GM23248 (cell line): ENCODE measurements at regions not wholly inside any gene's neighbourhood (a gene's known extent, or its start where the extent isn't known, plus 50 kb on each side); places are given as distances from the start of the nearest gene placed in this dataset.
A peak's percentile ranks its signal among the peaks of the same experiment; 100 is the strongest.

Experiments used
- DNase-seq: peaks from one replicate; pipeline ENCODE4 v3.0.0-alpha.2; 2015
- H2AFZ ChIP-seq: fragments of 200-600 bp; sonication (generic); 2 replicates; pipeline ENCODE4 v1.6.1; 2016; ENCODE audit warnings: antibody characterized with exemption
- H3F3A ChIP-seq: fragments of 200-600 bp; sonication (generic); 2 replicates; pipeline ENCODE4 v1.6.1; 2016; ENCODE audit warnings: mild to moderate bottlenecking, antibody characterized with exemption, mixed run types; ENCODE audit not compliant: insufficient read depth
- H3K27ac ChIP-seq: fragments of 200-600 bp; sonication (generic); 2 replicates; pipeline ENCODE4 v1.5.1; 2016; ENCODE audit warnings: mild to moderate bottlenecking
- H3K27me3 ChIP-seq: fragments of 200-600 bp; sonication (generic); replicated peaks from 2 replicates; pipeline ENCODE4 v1.6.1; 2016; ENCODE audit warnings: mild to moderate bottlenecking; ENCODE audit not compliant: insufficient read depth
- H3K36me3 ChIP-seq: fragments of 200-600 bp; sonication (generic); 2 replicates; pipeline ENCODE4 v1.6.1; 2016; ENCODE audit warnings: low read depth, mild to moderate bottlenecking
- H3K4me1 ChIP-seq: fragments of 200-600 bp; sonication (generic); 2 replicates; pipeline ENCODE4 v1.6.1; 2016; ENCODE audit warnings: mild to moderate bottlenecking; ENCODE audit not compliant: insufficient read depth
- H3K4me2 ChIP-seq: fragments of 200-600 bp; sonication (generic); one replicate; pipeline ENCODE4 v1.6.1; 2016; ENCODE audit warnings: mild to moderate bottlenecking; ENCODE audit not compliant: unreplicated experiment
- H3K4me3 ChIP-seq: fragments of 200-600 bp; sonication (generic); 2 replicates; pipeline ENCODE4 v1.5.1; 2016; ENCODE audit warnings: mild to moderate bottlenecking
- H3K79me2 ChIP-seq: fragments of 200-600 bp; sonication (generic); 2 replicates; pipeline ENCODE4 v1.6.1; 2016; ENCODE audit warnings: mild to moderate bottlenecking; ENCODE audit not compliant: insufficient read depth
- H3K9ac ChIP-seq: fragments of 200-600 bp; sonication (generic); 2 replicates; pipeline ENCODE4 v1.6.1; 2016; ENCODE audit warnings: mild to moderate bottlenecking
- H3K9me2 ChIP-seq: fragments of 200-600 bp; sonication (generic); 2 replicates; pipeline ENCODE4 v1.6.1; 2016; ENCODE audit warnings: mixed run types, mild to moderate bottlenecking, moderate library complexity; ENCODE audit not compliant: insufficient read depth
- H3K9me3 ChIP-seq: fragments of 200-600 bp; sonication (generic); one replicate; pipeline ENCODE4 v1.6.1; 2017; ENCODE audit warnings: low read depth
- H4K20me1 ChIP-seq: fragments of 200-600 bp; sonication (generic); 2 replicates; pipeline ENCODE4 v1.6.0; 2016; ENCODE audit not compliant: insufficient read depth
- EZH2 ChIP-seq: fragments of 200-600 bp; sonication (generic); IDR thresholded peaks from 2 replicates; pipeline ENCODE4 v1.6.1; 2018; ENCODE audit warnings: antibody characterized with exemption, mild to moderate bottlenecking; ENCODE audit not compliant: insufficient read depth, poor library complexity, severe bottlenecking
- EZH2phosphoT487 ChIP-seq: fragments of 200-600 bp; sonication (generic); IDR thresholded peaks from 2 replicates; pipeline ENCODE4 v1.6.1; 2018; ENCODE audit warnings: antibody characterized with exemption, moderate library complexity, mild to moderate bottlenecking, low read depth; ENCODE audit not compliant: insufficient read depth
- WGBS, 2 experiments: methylation state at CpG; one replicate each; pipeline ENCODE4 v1.1.6; 2015 to 2017; ENCODE audit warnings: low lambda C conversion rate in 2 of 2, low coverage in 1 of 2; ENCODE audit errors: missing lambda C conversion rate in 2 of 2; 5-methylcytosine and 5-hydroxymethylcytosine counted together
- in situ Hi-C: fragments of 300-500 bp; cut with MboI; formaldehyde crosslinking; loops from 2 replicates; pipeline ENCODE4 v1.15.0; 2020

- TF ChIP-seq EZH2phosphoT487 (no peak), EZH2 (no peak)
- Histone ChIP-seq H3K4me3 (no peak overlapping the region), H3K4me2 (no peak overlapping the region), H3K79me2 (no peaks in the 10 kb centered on the region), H3K9ac (no peak overlapping the region), H3F3A (no peaks in the 10 kb centered on the region), H3K4me1 (no peaks in the 10 kb centered on the region), H3K27me3 (peaks cover 16% of the 10 kb centered on the region), H3K36me3 (no peaks in the 10 kb centered on the region), H2AFZ (no peak overlapping the region), H3K9me2 (no peaks in the 10 kb centered on the region), H3K9me3 (no peaks in the 10 kb centered on the region), H4K20me1 (no peaks in the 10 kb centered on the region), H3K27ac (no peak overlapping the region)
- WGBS, 2 experiments: 79 to 86% methylated on average over 24 to 31 of the region's 32 CpGs
- DNase-seq: no peak
- in situ Hi-C loops: loop anchor here (25.0 kb wide), 2 partner anchors 330 to 1105 kb away; no protein-coding TSS in a partner anchor
Observed at GRCh38 chr9:81506941-81507864, 182.1 kb downstream of the TLE1 start.

- Histone ChIP-seq H3K9ac (no peak overlapping the region), H3K36me3 (no peaks in the 10 kb centered on the region), H3K4me3 (no peak overlapping the region), H3K27me3 (peaks cover 26% of the 10 kb centered on the region; the same call in 1 of the 2 replicates), H3K4me1 (peaks cover 13% of the 10 kb centered on the region), H3K9me2 (no peaks in the 10 kb centered on the region), H3F3A (peaks cover 10% of the 10 kb centered on the region; the same call in 1 of the 2 replicates), H3K4me2 (peak overlapping the region; percentile 60), H3K27ac (no peak overlapping the region), H3K9me3 (no peaks in the 10 kb centered on the region), H3K79me2 (no peaks in the 10 kb centered on the region), H2AFZ (no peak overlapping the region), H4K20me1 (no peaks in the 10 kb centered on the region)
- no peak for DNase-seq
- in situ Hi-C loops: no loop called here
- TF ChIP-seq EZH2phosphoT487 (no peak), EZH2 (no peak)
- WGBS, 2 experiments: 14 to 25% methylated on average over 2 of the region's 2 CpGs
Observed at GRCh38 chr9:81499594-81499993, 189.8 kb downstream of the TLE1 start.

- Histone ChIP-seq H3K4me1 (peaks cover 13% of the 10 kb centered on the region), H3K27me3 (peaks cover 32% of the 10 kb centered on the region; the same call in 1 of the 2 replicates), H3K9me2 (no peaks in the 10 kb centered on the region), H3K4me2 (peak overlapping the region; percentile 60), H3K9me3 (no peaks in the 10 kb centered on the region), H3K4me3 (peak overlapping the region; percentile 1; the same call in 1 of the 2 replicates), H3K9ac (no peak overlapping the region), H2AFZ (no peak overlapping the region), H3K27ac (no peak overlapping the region), H3F3A (peaks cover 10% of the 10 kb centered on the region; the same call in 1 of the 2 replicates), H4K20me1 (no peaks in the 10 kb centered on the region), H3K79me2 (no peaks in the 10 kb centered on the region), H3K36me3 (no peaks in the 10 kb centered on the region)
- TF ChIP-seq EZH2 (no peak), EZH2phosphoT487 (no peak)
- 2 to 4% methylated on average over 6 of the region's 6 CpGs for WGBS, 2 experiments
- DNase-seq: peak; percentile 68
- in situ Hi-C loops: no loop called here
Observed at GRCh38 chr9:81499021-81499454, 190.3 kb downstream of the TLE1 start.

- H3F3A ChIP-seq: peaks cover 14% of the 10 kb centered on the region
- H4K20me1 ChIP-seq: no peaks in the 10 kb centered on the region
- H3K79me2 ChIP-seq: no peaks in the 10 kb centered on the region
- peaks cover 15% of the 10 kb centered on the region for H3K4me1 ChIP-seq
- H3K27ac ChIP-seq: no peak overlapping the region
- H3K9me2 ChIP-seq: no peaks in the 10 kb centered on the region
- H3K4me3 ChIP-seq: peak overlapping the region; percentile 1; the same call in 1 of the 2 replicates
- H3K9me3 ChIP-seq: no peaks in the 10 kb centered on the region
- H3K36me3 ChIP-seq: no peaks in the 10 kb centered on the region
- 74 to 80% methylated on average over 5 of the region's 5 CpGs for WGBS, 2 experiments
- H3K27me3 ChIP-seq: peaks cover 36% of the 10 kb centered on the region; the same call in 1 of the 2 replicates
- H2AFZ ChIP-seq: no peak overlapping the region
- in situ Hi-C loops: no loop called here
- no peak for TF ChIP-seq EZH2phosphoT487
- no peak for TF ChIP-seq EZH2
- H3K4me2 ChIP-seq: peak overlapping the region; percentile 60
- DNase-seq: no peak
- no peak overlapping the region for H3K9ac ChIP-seq
Observed at GRCh38 chr9:81498576-81498975, 190.8 kb downstream of the TLE1 start.
